ENCODE measurements at regions not wholly inside any gene's neighbourhood (a gene's known extent, or its start where the extent isn't known, plus 50 kb on each side); places are given as distances from the start of the nearest gene placed in this dataset.

- DNase-seq: no peak
Measured at GRCh38 chr6:134866563-134866962, 83.3 kb downstream of the ALDH8A1 start.

GRCh38 chr6:134864558-134864957 lies 85.3 kb downstream of the ALDH8A1 start:
- DNase-seq: no peak

- DNase-seq: no peak
Measured at GRCh38 chr6:134863763-134864510, 86.0 kb downstream of the ALDH8A1 start.

- DNase-seq: no peak
Measured at GRCh38 chr6:134854366-134854765, 95.5 kb downstream of the ALDH8A1 start.

- DNase-seq: peak; percentile 72
Measured at GRCh38 chr6:134853111-134854055, 96.5 kb downstream of the ALDH8A1 start.

- DNase-seq: no peak
Measured at GRCh38 chr6:134851548-134851947, 98.4 kb downstream of the ALDH8A1 start.

GRCh38 chr6:134850721-134851305 lies 99.1 kb downstream of the ALDH8A1 start:
- DNase-seq: no peak

GRCh38 chr6:134849920-134850447 lies 99.9 kb downstream of the ALDH8A1 start:
- no peak for DNase-seq

GRCh38 chr6:134848076-134848475 lies 101.8 kb downstream of the ALDH8A1 start:
- no peak for DNase-seq

GRCh38 chr6:134846865-134847264 lies 103.0 kb downstream of the ALDH8A1 start:
- DNase-seq: no peak

- DNase-seq: no peak
Measured at GRCh38 chr6:134846031-134846430, 103.9 kb downstream of the ALDH8A1 start.

GRCh38 chr6:134844120-134844519 lies 105.8 kb downstream of the ALDH8A1 start:
- no peak for DNase-seq

- no peak for DNase-seq
Measured at GRCh38 chr6:134840086-134840867, 109.6 kb downstream of the ALDH8A1 start.

- no peak for DNase-seq
Measured at GRCh38 chr6:134835993-134836392, 113.9 kb downstream of the ALDH8A1 start.

- no peak for DNase-seq
Measured at GRCh38 chr6:134830940-134831339, 119.0 kb downstream of the ALDH8A1 start.

GRCh38 chr6:134830194-134830593 lies 119.7 kb downstream of the ALDH8A1 start:
- DNase-seq: no peak

- no peak for DNase-seq
Measured at GRCh38 chr6:134828641-134829040, 121.3 kb downstream of the ALDH8A1 start.

- DNase-seq: peak; percentile 96
Measured at GRCh38 chr6:134826889-134827737, 122.8 kb downstream of the ALDH8A1 start.

- DNase-seq: no peak
Measured at GRCh38 chr6:134823710-134824034, 126.2 kb downstream of the ALDH8A1 start.

- peak; percentile 76 for DNase-seq
Measured at GRCh38 chr6:134822920-134823709, 126.8 kb downstream of the ALDH8A1 start.
